ENCODE measurements at regions not wholly inside any gene's neighbourhood (a gene's known extent, or its start where the extent isn't known, plus 50 kb on each side); places are given as distances from the start of the nearest gene placed in this dataset.
A peak's percentile ranks its signal among the peaks of the same experiment; 100 is the strongest.

DNA sequence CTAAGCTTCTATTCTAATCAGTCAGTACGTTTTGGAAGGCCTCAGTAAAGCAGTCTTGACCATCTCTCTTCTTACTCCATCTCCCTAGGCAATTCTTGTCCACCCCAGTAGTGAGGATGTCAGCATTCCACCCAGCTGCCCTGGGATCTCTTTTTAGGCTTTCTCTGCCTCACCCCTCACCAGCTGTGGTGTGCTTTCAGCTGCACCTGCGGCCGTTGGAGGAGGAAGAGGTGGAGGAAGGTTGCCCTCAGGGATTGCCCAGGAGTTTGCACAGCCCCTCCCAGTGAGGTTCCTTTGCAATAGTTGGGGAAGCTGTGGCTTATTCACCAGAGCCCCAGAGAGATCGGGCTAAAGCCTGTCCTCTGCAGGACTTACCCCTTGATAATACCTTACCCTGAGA is 615.8 kb downstream of the BNC2 start:
- DNase-seq (ENCODE audit: low read depth in 2 of 2): no peak
- TF ChIP-seq EZH2 (IDR thresholded peaks at IDR 0.05; ENCODE audit: low read length, missing control alignments): no peak
- TF ChIP-seq, protein P1, sequence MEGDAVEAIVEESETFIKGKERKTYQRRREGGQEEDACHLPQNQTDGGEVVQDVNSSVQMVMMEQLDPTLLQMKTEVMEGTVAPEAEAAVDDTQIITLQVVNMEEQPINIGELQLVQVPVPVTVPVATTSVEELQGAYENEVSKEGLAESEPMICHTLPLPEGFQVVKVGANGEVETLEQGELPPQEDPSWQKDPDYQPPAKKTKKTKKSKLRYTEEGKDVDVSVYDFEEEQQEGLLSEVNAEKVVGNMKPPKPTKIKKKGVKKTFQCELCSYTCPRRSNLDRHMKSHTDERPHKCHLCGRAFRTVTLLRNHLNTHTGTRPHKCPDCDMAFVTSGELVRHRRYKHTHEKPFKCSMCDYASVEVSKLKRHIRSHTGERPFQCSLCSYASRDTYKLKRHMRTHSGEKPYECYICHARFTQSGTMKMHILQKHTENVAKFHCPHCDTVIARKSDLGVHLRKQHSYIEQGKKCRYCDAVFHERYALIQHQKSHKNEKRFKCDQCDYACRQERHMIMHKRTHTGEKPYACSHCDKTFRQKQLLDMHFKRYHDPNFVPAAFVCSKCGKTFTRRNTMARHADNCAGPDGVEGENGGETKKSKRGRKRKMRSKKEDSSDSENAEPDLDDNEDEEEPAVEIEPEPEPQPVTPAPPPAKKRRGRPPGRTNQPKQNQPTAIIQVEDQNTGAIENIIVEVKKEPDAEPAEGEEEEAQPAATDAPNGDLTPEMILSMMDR (conservative IDR thresholded peaks at IDR 0.05 in 1 of 2, IDR thresholded peaks at IDR 0.05 in 1 of 2; ENCODE audit: low read depth in 1 of 2, low read length in 2 of 2): no peak
- Histone ChIP-seq H3K27ac (ENCODE audit: insufficient read depth, low read length) (no peak overlapping the region), H3K36me3 (ENCODE audit: control insufficient read depth, insufficient read depth, low read length) (no peaks in the 10 kb centered on the region), H3K9me3 (ENCODE audit: control insufficient read depth, insufficient read depth, low read depth, low read length) (no peaks in the 10 kb centered on the region), H3K4me3 (replicated peaks in 1 of 4; ENCODE audit: control extremely low read depth in 1 of 4, insufficient read depth in 1 of 4, low read depth in 3 of 4, low read length in 4 of 4) (no peak overlapping the region), H3K4me1 (ENCODE audit: control insufficient read depth, extremely low read depth, insufficient read depth, low read length) (no peaks in the 10 kb centered on the region), H3K4me2 (ENCODE audit: extremely low read depth, insufficient read depth, low read length) (no peak overlapping the region), H4K20me1 (ENCODE audit: control insufficient read depth, extremely low read depth, insufficient read depth, low read length) (no peaks in the 10 kb centered on the region), H3K79me2 (ENCODE audit: control insufficient read depth, insufficient read depth, low read length) (no peaks in the 10 kb centered on the region), H3K9ac (ENCODE audit: insufficient read depth, low read length) (no peak overlapping the region), H3K27me3 (ENCODE audit: control insufficient read depth, insufficient read depth, low read length) (peaks cover 2% of the 10 kb centered on the region), H2AFZ (ENCODE audit: low read length) (no peak overlapping the region)

DNA sequence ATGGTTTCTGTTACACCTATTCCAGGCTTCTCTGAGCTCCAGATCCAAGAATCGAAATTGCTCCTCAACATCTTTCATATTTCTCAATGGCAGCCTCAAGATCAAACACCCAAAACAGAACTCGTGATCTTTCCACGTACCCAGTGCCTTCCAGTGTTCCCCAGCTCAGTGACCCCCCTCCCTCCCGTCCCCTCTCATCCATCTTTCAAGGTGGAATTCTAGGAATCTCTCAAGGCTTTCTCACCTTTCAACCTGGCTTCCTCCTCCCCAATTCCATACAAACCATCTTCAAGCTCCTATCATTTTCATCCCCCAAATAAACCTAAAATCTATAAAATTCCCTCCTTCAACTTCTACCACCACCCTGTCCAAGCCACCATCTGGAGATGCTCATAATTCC is 615.3 kb downstream of the BNC2 start:
- Histone ChIP-seq H4K20me1 (ENCODE audit: control insufficient read depth, extremely low read depth, insufficient read depth, low read length) (no peaks in the 10 kb centered on the region), H3K36me3 (ENCODE audit: control insufficient read depth, insufficient read depth, low read length) (no peaks in the 10 kb centered on the region), H3K27ac (ENCODE audit: insufficient read depth, low read length) (no peak overlapping the region), H3K4me1 (ENCODE audit: control insufficient read depth, extremely low read depth, insufficient read depth, low read length) (no peaks in the 10 kb centered on the region), H3K9me3 (ENCODE audit: control insufficient read depth, insufficient read depth, low read depth, low read length) (no peaks in the 10 kb centered on the region), H3K79me2 (ENCODE audit: control insufficient read depth, insufficient read depth, low read length) (no peaks in the 10 kb centered on the region), H2AFZ (ENCODE audit: low read length) (no peak overlapping the region), H3K4me2 (ENCODE audit: extremely low read depth, insufficient read depth, low read length) (no peak overlapping the region), H3K4me3 (replicated peaks in 1 of 4; ENCODE audit: control extremely low read depth in 1 of 4, insufficient read depth in 1 of 4, low read depth in 3 of 4, low read length in 4 of 4) (no peak overlapping the region), H3K9ac (ENCODE audit: insufficient read depth, low read length) (no peak overlapping the region), H3K27me3 (ENCODE audit: control insufficient read depth, insufficient read depth, low read length) (peaks cover 2% of the 10 kb centered on the region)
- no peak for DNase-seq (ENCODE audit: low read depth in 2 of 2)
- TF ChIP-seq, protein P1 (conservative IDR thresholded peaks at IDR 0.05 in 1 of 2, IDR thresholded peaks at IDR 0.05 in 1 of 2; ENCODE audit: low read depth in 1 of 2, low read length in 2 of 2): no peak
- no peak for TF ChIP-seq EZH2 (IDR thresholded peaks at IDR 0.05; ENCODE audit: low read length, missing control alignments)

DNA sequence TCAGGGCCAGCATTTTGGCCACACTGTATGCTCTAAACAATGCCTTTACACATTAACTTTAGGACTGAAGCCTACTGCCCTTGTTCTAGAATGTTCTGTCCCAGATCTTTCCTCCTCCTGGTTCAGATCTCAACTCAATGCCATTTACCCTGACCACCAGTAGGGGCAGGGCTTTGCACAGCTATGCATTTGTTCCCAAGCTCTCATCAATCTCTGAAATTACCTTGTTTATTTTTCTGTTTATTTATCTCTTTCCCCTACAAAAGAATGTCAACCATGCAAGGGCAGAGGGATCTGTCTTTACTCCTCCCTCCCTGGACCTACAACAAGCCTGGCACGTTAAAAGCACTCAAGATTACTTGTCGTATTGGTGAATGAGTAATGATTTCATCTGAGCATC is 612.9 kb downstream of the BNC2 start:
- H2AFZ ChIP-seq (ENCODE audit: low read length): no peak overlapping the region
- peaks cover 2% of the 10 kb centered on the region for H3K27me3 ChIP-seq (ENCODE audit: control insufficient read depth, insufficient read depth, low read length)
- H3K9ac ChIP-seq (ENCODE audit: insufficient read depth, low read length): no peak overlapping the region
- DNase-seq (ENCODE audit: low read depth in 2 of 2): no peak
- no peak overlapping the region for H3K4me3 ChIP-seq (replicated peaks in 1 of 4; ENCODE audit: control extremely low read depth in 1 of 4, insufficient read depth in 1 of 4, low read depth in 3 of 4, low read length in 4 of 4)
- no peaks in the 10 kb centered on the region for H3K36me3 ChIP-seq (ENCODE audit: control insufficient read depth, insufficient read depth, low read length)
- H3K79me2 ChIP-seq (ENCODE audit: control insufficient read depth, insufficient read depth, low read length): no peaks in the 10 kb centered on the region
- no peaks in the 10 kb centered on the region for H3K4me1 ChIP-seq (ENCODE audit: control insufficient read depth, extremely low read depth, insufficient read depth, low read length)
- no peaks in the 10 kb centered on the region for H4K20me1 ChIP-seq (ENCODE audit: control insufficient read depth, extremely low read depth, insufficient read depth, low read length)
- H3K27ac ChIP-seq (ENCODE audit: insufficient read depth, low read length): no peak overlapping the region
- no peaks in the 10 kb centered on the region for H3K9me3 ChIP-seq (ENCODE audit: control insufficient read depth, insufficient read depth, low read depth, low read length)
- H3K4me2 ChIP-seq (ENCODE audit: extremely low read depth, insufficient read depth, low read length): no peak overlapping the region
- no peak for TF ChIP-seq EZH2 (IDR thresholded peaks at IDR 0.05; ENCODE audit: low read length, missing control alignments)
- TF ChIP-seq, protein P1 (conservative IDR thresholded peaks at IDR 0.05 in 1 of 2, IDR thresholded peaks at IDR 0.05 in 1 of 2; ENCODE audit: low read depth in 1 of 2, low read length in 2 of 2): peak; percentile 62 to 77

Measured in fibroblast of lung (primary cell).